ENCODE measurements at regions not wholly inside any gene's neighbourhood (a gene's known extent, or its start where the extent isn't known, plus 50 kb on each side); places are given as distances from the start of the nearest gene placed in this dataset.
"Not testable (repeated sequence)": the region's sequence is repeated elsewhere in the genome, so short reads cannot be mapped to it uniquely, and the experiment has no call there.

- 78 to 85% (median 83%) methylated on average over 22 of the region's 22 CpGs for WGBS, 3 donors
- no peak overlapping the region for H3K27ac ChIP-seq (ENCODE audit: low read depth, low read length)
These were observed 223.5 kb downstream of the NDUFA10 start for GRCh38 chr2:239801404-239802184.

DNA sequence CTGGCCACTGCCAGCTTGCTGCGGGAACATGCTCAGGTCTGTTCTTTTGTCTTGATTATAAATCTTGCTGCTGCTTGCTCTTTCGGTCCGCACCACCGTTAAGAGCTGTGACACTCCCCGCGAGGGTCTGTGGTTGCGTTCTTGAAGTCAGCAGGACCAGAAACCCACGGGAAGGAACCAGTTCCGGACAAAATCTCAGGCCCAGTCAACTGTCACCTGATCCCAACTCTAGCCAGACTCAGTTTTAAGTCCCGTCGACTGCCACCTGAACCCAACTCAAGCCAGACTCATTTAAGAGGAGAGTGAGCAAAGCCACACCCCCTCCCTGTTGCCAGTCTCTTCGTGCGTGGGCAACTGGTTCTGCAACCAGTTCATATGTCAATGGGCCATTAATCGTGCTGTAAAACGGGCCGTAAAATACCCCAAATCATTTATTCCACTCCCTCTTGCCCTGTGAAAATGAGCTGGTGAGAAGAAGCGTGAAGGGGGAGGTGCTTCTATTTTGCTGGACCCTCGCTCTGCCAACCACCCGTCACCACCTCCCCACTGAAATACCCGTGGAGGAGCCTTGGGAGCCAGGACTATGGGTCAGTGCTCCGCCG is 224.3 kb downstream of the NDUFA10 start:
- WGBS, 3 donors, result 80 to 89% (median 84%) methylated on average over 22 of the region's 22 CpGs
- no peak overlapping the region for H3K27ac ChIP-seq (ENCODE audit: low read depth, low read length)

- H3K27ac ChIP-seq (ENCODE audit: low read depth, low read length), result no peak overlapping the region
These were observed 227.8 kb downstream of the NDUFA10 start for GRCh38 chr2:239797316-239797715.

- 94 to 97% (median 97%) methylated on average over 12 to 17 of the region's 17 CpGs for WGBS, 3 donors
- not testable (repeated sequence) for H3K27ac ChIP-seq (ENCODE audit: low read depth, low read length)
These were observed 229.4 kb downstream of the NDUFA10 start for GRCh38 chr2:239795761-239796160.

- no peak overlapping the region for H3K27ac ChIP-seq (ENCODE audit: low read depth, low read length)
- 87 to 93% (median 89%) methylated on average over 7 of the region's 7 CpGs for WGBS, 3 donors
These were observed 231.3 kb downstream of the NDUFA10 start for GRCh38 chr2:239793836-239794235.

DNA sequence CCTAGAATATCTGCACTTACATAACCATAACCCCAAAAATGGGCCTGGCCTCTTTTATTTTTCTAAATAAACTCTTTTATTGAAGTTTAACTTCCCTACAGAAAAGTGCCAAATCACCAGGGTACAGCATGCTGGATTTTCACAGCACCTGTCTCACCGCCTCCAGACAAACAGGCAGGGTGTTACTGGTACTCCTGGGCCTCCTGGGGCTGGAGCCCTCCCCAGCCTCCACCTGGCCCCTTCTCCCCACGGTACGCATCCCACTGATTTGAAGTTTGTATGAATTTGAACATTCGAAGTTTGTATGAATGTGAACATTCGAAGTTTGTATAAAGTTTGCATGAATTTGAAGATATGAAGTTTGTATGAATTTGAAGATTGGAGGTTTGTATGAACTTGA is 232.1 kb downstream of the NDUFA10 start:
- WGBS, 3 donors, result 84 to 93% (median 90%) methylated on average over 5 of the region's 5 CpGs
- no peak overlapping the region for H3K27ac ChIP-seq (ENCODE audit: low read depth, low read length)

DNA sequence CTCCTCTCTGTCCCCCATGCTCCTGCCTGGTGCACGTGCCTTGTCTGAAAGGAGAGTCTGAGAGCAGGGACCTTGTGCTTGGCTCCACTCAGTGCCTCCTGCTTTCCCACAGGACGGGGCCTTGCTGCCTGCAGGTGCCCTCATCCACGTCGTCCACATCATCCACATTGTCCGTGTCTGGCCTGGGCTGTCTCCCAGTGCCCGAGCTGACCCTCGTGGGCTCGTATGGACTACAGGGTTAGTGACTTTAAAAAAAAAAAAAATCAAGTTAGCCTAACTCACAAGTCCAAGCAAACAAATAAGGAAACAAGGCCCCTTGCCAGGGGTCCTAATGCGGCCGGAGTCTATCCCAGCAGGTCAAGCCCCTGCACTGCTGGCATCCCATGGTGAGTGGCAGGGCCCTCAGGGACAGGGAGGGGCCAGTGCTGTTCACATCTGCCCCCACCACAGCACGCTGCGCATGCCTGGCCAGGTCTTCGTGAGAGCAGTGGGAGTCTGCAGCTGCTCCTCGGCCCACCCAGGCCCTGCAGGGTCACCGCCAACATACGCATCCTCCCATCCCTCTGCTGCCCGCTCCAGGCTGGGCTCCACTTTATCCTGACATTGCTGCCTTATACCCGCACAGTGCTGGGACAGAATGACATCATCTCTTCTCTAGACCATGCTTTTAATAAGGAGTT is 232.6 kb downstream of the NDUFA10 start:
- WGBS, 3 donors, result 72 to 82% (median 80%) methylated on average over 18 of the region's 18 CpGs
- no peak overlapping the region for H3K27ac ChIP-seq (ENCODE audit: low read depth, low read length)

DNA sequence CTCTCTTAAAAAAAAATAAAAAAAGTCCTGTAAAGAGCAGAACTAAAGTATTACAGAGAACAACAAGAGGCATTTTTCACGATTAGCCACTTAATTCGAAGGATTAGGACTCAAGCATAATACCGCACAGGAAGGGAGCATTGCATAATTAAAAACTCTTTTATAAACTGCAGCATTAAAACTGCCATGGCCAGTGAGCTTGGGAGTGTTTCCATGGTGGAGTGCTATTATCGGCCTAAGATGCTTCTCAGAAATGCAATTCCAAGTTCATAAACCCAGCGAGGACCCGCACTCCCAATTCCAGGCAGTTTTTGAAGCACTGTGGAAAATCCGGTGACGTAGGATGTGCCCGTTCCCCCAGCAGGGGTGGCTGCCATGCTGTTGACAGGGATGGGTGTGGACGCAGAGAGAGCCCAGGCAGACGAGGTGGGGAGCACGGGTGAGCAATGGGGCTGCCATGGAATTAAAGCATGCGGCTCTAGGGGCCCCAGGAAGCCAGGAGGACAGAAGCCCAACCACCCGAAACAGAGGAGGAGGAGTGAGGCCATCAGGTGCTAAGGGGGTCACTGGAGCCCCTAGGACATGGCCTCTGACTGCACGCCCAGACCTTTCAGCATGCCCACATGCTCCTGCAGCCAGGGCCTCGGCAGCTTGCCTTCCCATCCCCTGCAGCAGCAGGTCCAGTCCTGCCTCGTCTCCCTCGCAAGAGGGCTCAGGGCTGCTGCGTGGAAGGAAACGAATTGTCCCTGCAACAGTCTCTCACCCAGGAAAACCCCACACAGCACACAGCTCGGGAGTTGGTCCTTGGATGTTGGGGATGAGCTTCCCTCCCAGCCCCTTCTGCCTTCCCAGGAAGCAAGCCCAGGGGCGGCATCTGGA is 233.4 kb downstream of the NDUFA10 start:
- WGBS, 3 donors, result 69 to 84% (median 79%) methylated on average over 21 to 22 of the region's 22 CpGs

DNA sequence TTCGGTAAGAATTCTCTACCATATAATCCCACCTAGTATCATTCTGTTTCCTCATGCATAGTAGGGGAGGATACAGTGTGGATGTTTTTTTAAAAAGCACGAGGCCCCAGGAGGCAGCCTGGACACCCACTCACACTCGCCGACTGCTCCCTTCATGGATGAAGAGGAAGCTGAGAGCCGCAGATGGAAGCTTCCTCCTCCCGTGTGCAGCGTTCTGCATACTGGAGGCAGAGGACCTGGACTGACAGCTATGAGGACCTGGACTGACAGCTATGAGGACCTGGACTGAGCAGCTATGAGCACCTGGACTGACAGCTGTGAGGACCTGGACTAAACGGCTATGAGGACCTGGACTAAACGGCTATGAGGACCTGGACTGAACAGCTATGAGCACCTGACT is 234.4 kb downstream of the NDUFA10 start:
- H3K27ac ChIP-seq (ENCODE audit: low read depth, low read length), result no peak overlapping the region
- WGBS, 3 donors, result 65 to 69% (median 69%) methylated on average over 9 of the region's 9 CpGs

More for the DNA sequence above, 233.4 kb downstream of the NDUFA10 start:
- H3K27ac ChIP-seq (ENCODE audit: low read depth, low read length), result no peak overlapping the region

DNA sequence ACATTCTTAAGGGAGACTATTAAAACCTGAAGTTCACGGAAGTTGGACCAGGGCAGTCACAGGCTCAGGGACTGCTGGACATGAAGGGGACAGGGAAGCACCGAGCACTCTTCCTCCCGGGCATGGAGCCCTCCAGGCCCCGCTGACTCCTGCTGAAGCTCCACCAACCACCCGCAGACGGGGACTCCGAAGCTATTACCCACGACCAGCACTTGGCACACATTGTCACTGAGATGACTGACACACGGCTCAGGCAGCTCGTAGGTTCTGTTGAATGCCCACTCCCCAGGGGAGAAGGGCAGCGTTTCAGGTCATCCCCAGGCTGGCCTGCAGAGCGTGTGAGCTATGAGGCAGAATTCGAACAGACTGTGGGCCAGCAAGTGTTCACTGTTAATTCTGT is 234.8 kb downstream of the NDUFA10 start:
- H3K27ac ChIP-seq (ENCODE audit: low read depth, low read length), result no peak overlapping the region
- WGBS, 3 donors, result 65 to 86% (median 79%) methylated on average over 13 of the region's 13 CpGs

DNA sequence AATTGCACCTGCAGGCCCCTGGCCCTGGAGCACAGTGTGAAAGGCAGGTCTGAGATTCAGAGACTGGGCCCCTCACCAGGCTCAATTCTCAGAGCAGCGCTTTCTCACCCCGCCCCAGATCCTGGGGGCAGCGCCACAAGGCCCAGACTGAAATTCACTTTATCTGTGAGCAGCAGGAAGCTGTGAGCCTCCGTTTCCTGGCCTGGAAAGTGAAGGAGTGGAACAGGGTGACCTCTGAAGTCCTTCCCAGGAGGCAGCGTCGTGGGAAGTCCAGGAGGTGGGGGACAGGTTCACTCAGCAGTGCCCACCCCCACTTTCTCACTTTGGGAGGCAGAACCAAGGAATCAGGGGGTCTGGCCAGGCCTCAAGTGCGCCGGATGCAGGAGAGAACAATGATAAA is 235.4 kb downstream of the NDUFA10 start:
- 62 to 74% (median 73%) methylated on average over 8 of the region's 8 CpGs for WGBS, 3 donors
- no peak overlapping the region for H3K27ac ChIP-seq (ENCODE audit: low read depth, low read length)

DNA sequence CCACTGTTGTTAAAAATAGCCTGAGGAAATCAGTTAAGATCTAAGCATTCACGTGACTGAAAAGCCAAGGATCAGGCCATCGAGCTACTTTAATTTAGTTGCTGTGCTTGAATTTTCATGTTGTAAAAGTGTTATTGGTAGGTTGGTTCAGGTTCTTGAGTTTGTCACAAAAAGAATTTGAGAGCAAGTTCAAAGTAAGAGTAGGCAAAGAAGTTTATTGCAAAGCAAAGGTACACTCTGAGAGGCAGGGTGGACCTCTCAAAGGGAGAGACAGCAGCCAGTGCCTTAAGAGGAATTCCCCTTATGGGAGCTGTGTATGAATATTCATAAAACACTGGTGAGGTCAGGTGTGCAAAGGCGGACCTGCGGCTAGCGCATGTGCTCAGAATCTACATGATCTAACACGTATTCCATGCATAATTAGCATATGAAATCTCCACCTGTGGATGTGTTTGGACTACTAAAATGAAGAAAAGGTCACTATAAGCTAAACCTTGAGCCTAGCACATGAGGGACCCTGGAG is 236.5 kb downstream of the NDUFA10 start:
- H3K27ac ChIP-seq (ENCODE audit: low read depth, low read length), result no peak overlapping the region
- WGBS, 3 donors, result 70 to 85% (median 81%) methylated on average over 6 of the region's 6 CpGs

DNA sequence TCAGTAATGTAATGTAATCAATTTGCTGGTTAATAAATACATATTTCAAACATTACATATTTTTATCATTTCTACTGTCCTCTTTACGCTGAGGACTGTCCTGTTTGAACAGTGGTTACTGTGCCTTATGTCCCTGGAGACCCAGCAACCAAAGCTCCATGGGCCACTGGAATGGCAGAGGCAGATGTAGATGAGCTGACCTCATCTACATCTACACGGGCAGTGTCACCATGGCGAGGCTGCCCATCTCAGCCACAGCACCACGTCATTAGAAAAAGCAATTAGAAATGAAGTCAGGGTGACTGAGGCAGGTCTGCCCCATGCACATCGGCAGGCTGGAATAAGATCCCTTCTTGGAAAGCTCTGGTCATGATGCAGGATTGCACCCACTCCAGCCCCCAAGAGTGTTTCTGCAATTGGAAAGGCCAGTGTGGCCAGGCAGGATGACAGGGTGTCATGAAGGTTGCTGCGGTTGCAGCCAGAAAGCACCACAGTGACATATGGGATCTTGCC is 237.5 kb downstream of the NDUFA10 start:
- H3K27ac ChIP-seq (ENCODE audit: low read depth, low read length), result no peak overlapping the region
- 60 to 79% (median 72%) methylated on average over 6 of the region's 6 CpGs for WGBS, 3 donors

DNA sequence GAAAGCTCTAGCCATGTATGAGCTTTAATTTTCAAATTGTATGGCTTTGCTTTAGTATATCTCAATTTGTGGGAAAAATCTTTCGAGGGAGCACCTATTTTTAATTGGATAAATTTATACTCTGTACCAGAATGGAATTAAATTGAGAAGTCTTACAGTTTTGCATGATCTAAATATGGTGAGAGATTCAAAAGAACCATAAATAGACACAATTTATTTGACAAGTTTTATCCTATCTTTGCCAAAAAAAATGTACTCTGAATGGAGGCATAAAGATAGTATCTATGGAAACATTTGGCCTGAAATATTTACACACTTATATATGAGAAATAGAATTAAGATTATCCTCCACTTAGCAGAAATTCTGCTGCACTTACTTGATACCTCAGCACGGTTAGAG is 238.4 kb downstream of the NDUFA10 start:
- WGBS, 3 donors, result 65 to 92% (median 78%) methylated on average over 2 of the region's 2 CpGs
- no peak overlapping the region for H3K27ac ChIP-seq (ENCODE audit: low read depth, low read length)

DNA sequence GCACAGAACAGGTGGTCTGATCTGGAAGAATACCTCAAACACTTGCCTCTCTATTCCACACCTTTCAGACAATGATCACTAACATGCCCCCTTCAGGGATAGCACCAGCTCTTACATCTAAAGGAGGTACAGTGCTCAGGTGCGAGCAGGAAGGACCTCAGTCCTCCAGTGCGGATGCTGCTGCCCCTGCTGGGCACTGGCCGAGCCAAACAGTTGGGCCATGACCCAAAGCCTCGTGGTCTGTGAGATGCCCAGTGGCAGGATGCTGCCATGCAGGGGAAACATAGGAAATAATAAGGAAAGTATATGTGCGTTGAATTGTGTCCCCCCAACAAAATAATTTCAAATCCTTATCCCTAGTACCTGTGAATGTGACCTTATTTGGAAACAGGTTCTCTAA is 243.7 kb downstream of the NDUFA10 start:
- no peak overlapping the region for H3K27ac ChIP-seq (ENCODE audit: low read depth, low read length)
- 86 to 96% (median 94%) methylated on average over 5 of the region's 5 CpGs for WGBS, 3 donors

GRCh38 chr2:239780236-239780994 is 244.7 kb downstream of the NDUFA10 start:
- H3K27ac ChIP-seq (ENCODE audit: low read depth, low read length), result no peak overlapping the region
- 82 to 94% (median 94%) methylated on average over 19 of the region's 19 CpGs for WGBS, 3 donors

DNA sequence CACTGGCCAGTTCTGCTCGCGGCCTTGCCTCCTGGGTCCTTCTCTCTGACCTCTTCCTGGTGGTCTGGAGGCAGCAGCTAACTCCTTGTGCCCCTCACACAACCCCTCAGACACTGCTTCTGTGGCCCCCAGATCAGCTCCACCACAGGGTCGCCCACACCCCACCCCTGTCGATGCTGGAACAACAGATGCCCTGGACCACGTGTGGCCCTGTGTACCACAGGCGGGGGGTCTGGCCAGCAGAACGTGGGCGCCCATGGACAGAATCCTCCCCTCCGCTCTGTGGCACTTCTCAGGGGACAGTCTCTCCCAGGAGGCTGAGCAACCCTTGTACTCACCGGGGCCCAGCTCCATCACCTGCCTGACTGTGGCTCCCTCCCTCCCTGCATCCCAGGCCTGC is 245.6 kb downstream of the NDUFA10 start:
- H3K27ac ChIP-seq (ENCODE audit: low read depth, low read length), result no peak overlapping the region
- 89 to 91% (median 90%) methylated on average over 10 of the region's 10 CpGs for WGBS, 3 donors
